Activated T-cell treated with anti-CD3 and anti-CD28 coated beads, Interleukin-2, amount 50 U/mL, for 4 hours (primary cell): ENCODE measurements at regions not wholly inside any gene's neighbourhood (a gene's known extent, or its start where the extent isn't known, plus 50 kb on each side); places are given as distances from the start of the nearest gene placed in this dataset.

ENCODE experiments used
- ATAC-seq, 2 donors: fragments of 200-7000 bp; cut with Tn5 transposase; one replicate each; pipeline ENCODE4 v1.10.0; 2021
- DNase-seq: peaks from one replicate; pipeline ENCODE4 v3.0.0-alpha.2; 2020
- H3K27me3 Mint-ChIP-seq: one replicate; pipeline ENCODE4 v1.8.0; 2021; ENCODE audit warnings: low read depth, mixed read lengths
- H3K36me3 Mint-ChIP-seq: one replicate; pipeline ENCODE4 v1.8.0; 2022; ENCODE audit warnings: mixed read lengths; ENCODE audit not compliant: insufficient read depth
- H3K4me1 Mint-ChIP-seq: one replicate; pipeline ENCODE4 v1.8.0; 2021; ENCODE audit warnings: low read depth, mixed read lengths
- H3K4me3 Mint-ChIP-seq: one replicate; pipeline ENCODE4 v1.8.0; 2021; ENCODE audit warnings: mild to moderate bottlenecking, moderate library complexity, mixed read lengths
- H3K9me3 Mint-ChIP-seq: one replicate; pipeline ENCODE4 v1.8.0; 2021; ENCODE audit warnings: mixed read lengths

GRCh38 chr7:96424411-96424810 lies 102.5 kb upstream of the SLC25A13 start:
- Mint-ChIP-seq H3K36me3 (no peaks in the 10 kb centered on the region), H3K4me3 (no peak overlapping the region), H3K27me3 (peaks cover 18% of the 10 kb centered on the region), H3K4me1 (no peaks in the 10 kb centered on the region), H3K9me3 (no peaks in the 10 kb centered on the region)
- no peak for DNase-seq
- no peak for ATAC-seq

DNA sequence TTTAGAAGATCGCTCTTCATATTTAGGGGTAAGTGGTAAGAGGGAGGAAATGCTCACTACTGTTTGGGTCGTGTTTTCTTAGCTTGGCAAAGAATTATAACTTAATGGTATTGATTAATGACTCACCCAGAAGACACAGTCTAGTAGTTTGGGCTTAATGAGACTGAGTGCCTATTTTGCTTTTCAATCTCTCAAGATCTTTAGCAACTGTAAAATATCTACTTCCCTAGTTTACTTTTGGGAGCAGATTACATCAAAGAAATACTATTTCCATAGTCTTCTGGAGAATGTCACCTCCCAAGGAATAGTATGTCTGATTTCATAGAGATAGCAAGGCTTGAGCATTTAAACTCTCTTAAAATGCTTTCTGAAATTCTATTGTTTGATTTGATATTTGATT lies 100.5 kb upstream of the SLC25A13 start:
- no peak for DNase-seq
- no peak overlapping the region for H3K4me3 Mint-ChIP-seq
- H3K9me3 Mint-ChIP-seq = no peaks in the 10 kb centered on the region
- no peaks in the 10 kb centered on the region for H3K36me3 Mint-ChIP-seq
- ATAC-seq = no peak
- H3K4me1 Mint-ChIP-seq = no peaks in the 10 kb centered on the region
- H3K27me3 Mint-ChIP-seq = peaks cover 12% of the 10 kb centered on the region

- no peaks in the 10 kb centered on the region for H3K9me3 Mint-ChIP-seq
- no peaks in the 10 kb centered on the region for H3K4me1 Mint-ChIP-seq
- no peaks in the 10 kb centered on the region for H3K36me3 Mint-ChIP-seq
- no peak overlapping the region for H3K4me3 Mint-ChIP-seq
- DNase-seq = no peak
- ATAC-seq = no peak
- peaks cover 17% of the 10 kb centered on the region for H3K27me3 Mint-ChIP-seq
Observed at GRCh38 chr7:96418581-96418980, 96.7 kb upstream of the SLC25A13 start.

DNA sequence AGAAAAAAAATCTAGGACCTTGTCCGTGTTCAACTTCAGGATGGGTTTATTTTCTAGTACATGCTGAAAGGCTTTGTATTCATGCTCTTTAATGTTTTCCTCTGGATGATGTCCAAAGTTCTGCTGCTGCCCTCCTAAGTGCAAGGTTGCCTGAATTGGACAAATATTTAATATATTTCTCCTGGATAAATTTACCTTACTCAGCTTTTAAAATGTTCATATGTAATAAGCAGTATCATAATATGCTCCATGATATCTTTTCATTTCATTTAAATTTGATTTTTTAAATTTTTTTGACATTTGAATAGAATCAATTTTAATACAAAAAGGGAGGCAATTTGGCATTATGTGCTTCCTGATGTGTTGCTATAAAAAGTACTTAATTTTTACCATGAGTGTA lies 95.9 kb upstream of the SLC25A13 start:
- ATAC-seq = no peak
- no peak for DNase-seq
- Mint-ChIP-seq H3K36me3 (no peaks in the 10 kb centered on the region), H3K27me3 (peaks cover 17% of the 10 kb centered on the region), H3K4me1 (no peaks in the 10 kb centered on the region), H3K4me3 (no peak overlapping the region), H3K9me3 (no peaks in the 10 kb centered on the region)

- H3K4me1 Mint-ChIP-seq = no peaks in the 10 kb centered on the region
Observed at GRCh38 chr7:96416599-96416998, 94.7 kb upstream of the SLC25A13 start.

DNA sequence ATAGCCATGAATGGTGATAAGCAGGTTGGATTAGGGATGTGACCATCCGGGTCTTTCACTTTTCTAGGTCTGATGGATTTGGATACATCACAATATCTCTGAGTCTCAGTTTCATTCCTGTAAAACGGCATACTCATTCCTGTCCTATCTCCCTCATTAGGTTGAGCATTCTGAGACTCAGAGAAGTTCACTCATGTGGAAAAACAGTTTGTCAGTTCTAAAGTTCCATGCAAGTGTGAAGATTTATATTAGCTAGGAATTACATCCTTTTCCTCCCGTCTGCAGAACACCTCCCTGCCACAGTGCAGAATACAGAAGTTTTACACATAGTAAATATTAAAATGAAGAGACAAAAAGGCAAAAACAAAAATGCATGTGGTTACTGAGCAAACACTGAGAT lies 94.2 kb upstream of the SLC25A13 start:
- peaks cover 12% of the 10 kb centered on the region for H3K27me3 Mint-ChIP-seq
- H3K4me1 Mint-ChIP-seq = no peaks in the 10 kb centered on the region
- H3K9me3 Mint-ChIP-seq = no peaks in the 10 kb centered on the region
- H3K4me3 Mint-ChIP-seq = no peak overlapping the region
- ATAC-seq = no peak
- no peak for DNase-seq
- no peaks in the 10 kb centered on the region for H3K36me3 Mint-ChIP-seq

More at GRCh38 chr7:96416599-96416998, 94.7 kb upstream of the SLC25A13 start:
- H3K27me3 Mint-ChIP-seq = peaks cover 13% of the 10 kb centered on the region
- no peaks in the 10 kb centered on the region for H3K9me3 Mint-ChIP-seq
- no peak overlapping the region for H3K4me3 Mint-ChIP-seq
- DNase-seq = no peak
- no peak for ATAC-seq
- no peaks in the 10 kb centered on the region for H3K36me3 Mint-ChIP-seq

- H3K9me3 Mint-ChIP-seq = no peaks in the 10 kb centered on the region
- no peak for ATAC-seq
- H3K4me3 Mint-ChIP-seq = no peak overlapping the region
- H3K4me1 Mint-ChIP-seq = no peaks in the 10 kb centered on the region
- no peaks in the 10 kb centered on the region for H3K36me3 Mint-ChIP-seq
- H3K27me3 Mint-ChIP-seq = peaks cover 12% of the 10 kb centered on the region
- DNase-seq = no peak
Observed at GRCh38 chr7:96415293-96415940, 93.5 kb upstream of the SLC25A13 start.

DNA sequence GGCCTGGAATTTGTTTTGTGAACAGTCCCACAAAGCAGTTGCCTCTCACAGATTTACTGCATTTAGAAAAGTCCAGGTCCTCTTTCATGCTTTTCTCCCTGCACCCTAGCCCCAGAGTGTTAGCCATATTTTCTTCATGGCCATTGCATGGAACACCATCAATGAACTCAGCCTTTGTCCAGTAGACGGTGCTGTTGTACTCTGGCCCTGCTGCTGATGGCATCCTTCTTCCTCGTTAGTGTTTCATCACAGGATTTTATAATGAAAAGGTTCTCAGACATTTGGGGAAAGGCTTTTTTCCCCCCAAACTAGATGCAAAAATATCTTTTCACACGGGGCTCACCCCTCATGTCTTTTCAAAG lies 93.0 kb upstream of the SLC25A13 start:
- H3K4me1 Mint-ChIP-seq = no peaks in the 10 kb centered on the region

GRCh38 chr7:96410126-96410839 lies 88.4 kb upstream of the SLC25A13 start:
- no peaks in the 10 kb centered on the region for H3K36me3 Mint-ChIP-seq
- peaks cover 9% of the 10 kb centered on the region for H3K27me3 Mint-ChIP-seq
- ATAC-seq (no peak), DNase-seq (no peak)
- H3K4me3 Mint-ChIP-seq = no peak overlapping the region
- H3K9me3 Mint-ChIP-seq = no peaks in the 10 kb centered on the region
- no peaks in the 10 kb centered on the region for H3K4me1 Mint-ChIP-seq

More for the DNA sequence above, 93.0 kb upstream of the SLC25A13 start:
- no peak for DNase-seq
- Mint-ChIP-seq H3K27me3 (peaks cover 12% of the 10 kb centered on the region), H3K36me3 (no peaks in the 10 kb centered on the region), H3K4me3 (no peak overlapping the region), H3K9me3 (no peaks in the 10 kb centered on the region)
- ATAC-seq = peak; percentile 60 to 72

DNA sequence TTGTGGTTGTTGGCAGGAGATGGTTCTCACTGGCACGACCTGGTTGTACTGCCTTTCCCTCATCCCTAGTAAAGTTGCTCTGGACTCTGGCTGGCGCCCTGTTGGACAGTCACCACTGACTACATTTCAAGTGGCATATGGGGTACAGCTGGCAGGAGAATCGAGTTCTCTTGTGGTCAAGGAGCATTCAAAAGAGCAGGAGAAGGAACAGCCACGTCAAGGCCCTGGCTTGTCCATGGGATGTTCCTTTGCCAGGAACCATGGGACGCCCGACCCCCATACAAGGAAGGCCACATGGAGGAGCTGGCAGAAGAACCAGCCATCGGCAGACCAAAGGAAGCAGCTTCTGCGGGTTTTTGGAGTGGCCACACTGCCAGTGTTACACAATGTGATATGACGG lies 87.0 kb upstream of the SLC25A13 start:
- no peak for ATAC-seq
- Mint-ChIP-seq H3K27me3 (peaks cover 7% of the 10 kb centered on the region), H3K4me3 (no peak overlapping the region), H3K4me1 (no peaks in the 10 kb centered on the region), H3K36me3 (no peaks in the 10 kb centered on the region), H3K9me3 (no peaks in the 10 kb centered on the region)
- DNase-seq = no peak

- DNase-seq = no peak
- ATAC-seq = no peak
- H3K27me3 Mint-ChIP-seq = peaks cover 9% of the 10 kb centered on the region
- H3K36me3 Mint-ChIP-seq = no peaks in the 10 kb centered on the region
- H3K4me1 Mint-ChIP-seq = no peaks in the 10 kb centered on the region
- H3K4me3 Mint-ChIP-seq = no peak overlapping the region
- no peaks in the 10 kb centered on the region for H3K9me3 Mint-ChIP-seq
Observed at GRCh38 chr7:96407427-96407826, 85.5 kb upstream of the SLC25A13 start.

DNA sequence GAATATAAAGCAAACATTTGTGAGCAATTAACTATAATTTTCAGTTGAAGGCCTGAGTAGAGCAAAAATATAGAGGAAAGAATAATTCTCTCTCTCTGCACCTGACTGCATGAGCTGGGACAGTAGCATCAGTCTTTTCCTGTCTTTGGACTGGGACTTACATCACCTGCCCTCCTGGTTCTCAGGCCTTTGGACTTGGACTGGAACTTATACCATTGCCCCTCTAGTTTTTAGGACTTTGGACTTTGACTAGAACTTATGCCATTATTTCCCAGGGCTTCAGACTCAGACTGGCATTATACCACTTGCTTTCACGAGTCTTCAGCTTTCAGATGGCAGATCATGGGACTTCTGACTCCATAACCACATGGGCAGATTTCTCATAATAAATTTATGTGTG lies 81.0 kb upstream of the SLC25A13 start:
- ATAC-seq (no peak), DNase-seq (no peak)
- no peaks in the 10 kb centered on the region for H3K4me1 Mint-ChIP-seq
- H3K4me3 Mint-ChIP-seq = no peak overlapping the region
- no peaks in the 10 kb centered on the region for H3K36me3 Mint-ChIP-seq
- H3K27me3 Mint-ChIP-seq = peaks cover 16% of the 10 kb centered on the region
- H3K9me3 Mint-ChIP-seq = no peaks in the 10 kb centered on the region

DNA sequence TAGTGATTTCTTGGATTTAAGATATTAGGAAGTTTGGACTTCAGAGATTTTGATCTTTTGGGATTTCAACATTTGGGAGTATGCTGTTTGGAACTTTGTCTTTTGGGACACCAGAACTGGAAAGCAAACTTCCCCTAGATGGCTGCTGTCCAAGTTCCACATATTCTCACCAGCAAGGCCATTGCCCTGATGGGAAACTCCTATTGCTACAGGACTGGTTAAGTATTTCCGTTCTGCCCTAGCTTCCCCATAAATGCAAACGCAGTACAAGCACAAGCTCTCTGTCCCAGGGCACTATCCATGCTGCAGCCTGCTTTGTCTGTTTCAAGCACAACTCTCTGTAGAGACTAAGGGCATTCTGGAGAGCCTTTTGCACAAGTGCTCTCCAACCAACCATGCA lies 79.3 kb upstream of the SLC25A13 start:
- DNase-seq = no peak
- no peak for ATAC-seq
- Mint-ChIP-seq H3K36me3 (no peaks in the 10 kb centered on the region), H3K27me3 (peaks cover 10% of the 10 kb centered on the region), H3K4me3 (no peak overlapping the region), H3K9me3 (no peaks in the 10 kb centered on the region), H3K4me1 (no peaks in the 10 kb centered on the region)

DNA sequence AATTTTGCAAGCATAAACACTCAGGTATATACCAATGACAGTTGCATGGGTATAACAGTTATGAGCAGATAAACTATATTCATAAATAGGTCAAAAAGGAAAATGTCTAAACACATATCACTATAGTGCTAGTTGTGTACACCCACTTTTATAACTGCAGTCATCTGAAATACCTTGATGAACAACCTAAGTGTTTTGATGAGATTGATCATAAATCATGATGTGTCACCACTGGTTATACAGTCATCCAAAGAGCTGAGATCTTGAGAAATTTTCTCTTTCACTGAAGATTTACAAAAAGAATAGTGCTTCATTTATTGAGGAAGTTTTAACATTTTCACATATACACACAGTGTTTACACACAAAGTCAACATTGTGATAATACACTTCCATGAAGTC lies 78.6 kb upstream of the SLC25A13 start:
- no peak overlapping the region for H3K4me3 Mint-ChIP-seq
- ATAC-seq (peak; percentile 35 to 48), DNase-seq (no peak)
- H3K27me3 Mint-ChIP-seq = peaks cover 13% of the 10 kb centered on the region
- H3K4me1 Mint-ChIP-seq = no peaks in the 10 kb centered on the region
- H3K9me3 Mint-ChIP-seq = no peaks in the 10 kb centered on the region
- no peaks in the 10 kb centered on the region for H3K36me3 Mint-ChIP-seq

- H3K4me3 Mint-ChIP-seq = no peak overlapping the region
- no peak for DNase-seq
- peaks cover 3% of the 10 kb centered on the region for H3K9me3 Mint-ChIP-seq
- H3K27me3 Mint-ChIP-seq = peaks cover 13% of the 10 kb centered on the region
- H3K36me3 Mint-ChIP-seq = no peaks in the 10 kb centered on the region
- H3K4me1 Mint-ChIP-seq = no peaks in the 10 kb centered on the region
- no peak for ATAC-seq
Observed at GRCh38 chr7:96400001-96400400, 78.1 kb upstream of the SLC25A13 start.
